B cell (primary cell): ENCODE measurements at regions not wholly inside any gene's neighbourhood (a gene's known extent, or its start where the extent isn't known, plus 50 kb on each side); places are given as distances from the start of the nearest gene placed in this dataset.

Experiments used
- CTCF ChIP-seq: fragments of 200-600 bp; IDR thresholded peaks from one replicate; pipeline ENCODE4 v1.8.0; 2022; ENCODE audit warnings: antibody characterized with exemption, mild to moderate bottlenecking
- EZH2 ChIP-seq: IDR thresholded peaks from 2 replicates; pipeline ENCODE4 v1.6.1; 2012; ENCODE audit warnings: borderline replicate concordance, low read depth, mild to moderate bottlenecking, moderate library complexity, low read length; ENCODE audit not compliant: insufficient read depth, poor library complexity, severe bottlenecking

GRCh38 chr6:111984516-111985201 lies 69.2 kb upstream of the CCN6 start:
- TF ChIP-seq CTCF (no peak), EZH2 (no peak)
